HG02840 (cell line): ENCODE measurements at regions not wholly inside any gene's neighbourhood (a gene's known extent, or its start where the extent isn't known, plus 50 kb on each side); places are given as distances from the start of the nearest gene placed in this dataset.

ENCODE experiments used
- ATAC-seq: cut with Tn5 transposase; IDR thresholded peaks from one replicate; pipeline ENCODE4 v1.9.1; 2021; ENCODE audit warnings: mild to moderate bottlenecking, moderate library complexity, moderate number of reproducible peaks; ENCODE audit not compliant: unreplicated experiment, low FRiP score

GRCh38 chr1:73775896-73776295, 422.1 kb downstream of the LRRIQ3 start:
- ATAC-seq: no peak

- no peak for ATAC-seq
These were observed 425.0 kb downstream of the LRRIQ3 start for GRCh38 chr1:73772941-73773340.

- no peak for ATAC-seq
These were observed 426.6 kb downstream of the LRRIQ3 start for GRCh38 chr1:73771396-73771795.

GRCh38 chr1:73770109-73770905, 427.7 kb downstream of the LRRIQ3 start:
- no peak for ATAC-seq

GRCh38 chr1:73766786-73767348, 431.1 kb downstream of the LRRIQ3 start:
- no peak for ATAC-seq

- no peak for ATAC-seq
These were observed 432.3 kb downstream of the LRRIQ3 start for GRCh38 chr1:73765551-73766233.

- no peak for ATAC-seq
These were observed 436.4 kb downstream of the LRRIQ3 start for GRCh38 chr1:73761559-73761958.

- ATAC-seq: no peak
These were observed 439.0 kb downstream of the LRRIQ3 start for GRCh38 chr1:73759011-73759410.

- no peak for ATAC-seq
These were observed 441.2 kb downstream of the LRRIQ3 start for GRCh38 chr1:73756817-73757216.

- ATAC-seq: no peak
These were observed 442.3 kb downstream of the LRRIQ3 start for GRCh38 chr1:73755649-73756048.

GRCh38 chr1:73749996-73750395, 448.0 kb downstream of the LRRIQ3 start:
- ATAC-seq: no peak

GRCh38 chr1:73744985-73745384, 453.0 kb downstream of the LRRIQ3 start:
- no peak for ATAC-seq

- no peak for ATAC-seq
These were observed 461.9 kb downstream of the LRRIQ3 start for GRCh38 chr1:73736125-73736524.

- ATAC-seq: no peak
These were observed 470.9 kb downstream of the LRRIQ3 start for GRCh38 chr1:73727036-73727435.

- no peak for ATAC-seq
These were observed 475.9 kb downstream of the LRRIQ3 start for GRCh38 chr1:73722055-73722454.

GRCh38 chr1:73717976-73718375, 480.0 kb downstream of the LRRIQ3 start:
- no peak for ATAC-seq

GRCh38 chr1:73711089-73711488, 486.9 kb downstream of the LRRIQ3 start:
- ATAC-seq: no peak

- no peak for ATAC-seq
These were observed 496.1 kb downstream of the LRRIQ3 start for GRCh38 chr1:73701826-73702225.

GRCh38 chr1:73676186-73676585, 521.8 kb downstream of the LRRIQ3 start:
- ATAC-seq: no peak

- ATAC-seq: no peak
These were observed 522.9 kb downstream of the LRRIQ3 start for GRCh38 chr1:73674945-73675561.

- no peak for ATAC-seq
These were observed 524.0 kb downstream of the LRRIQ3 start for GRCh38 chr1:73673971-73674370.
